ENCODE measurements at regions not wholly inside any gene's neighbourhood (a gene's known extent, or its start where the extent isn't known, plus 50 kb on each side); places are given as distances from the start of the nearest gene placed in this dataset.
A peak's percentile ranks its signal among the peaks of the same experiment; 100 is the strongest.
"Not testable (repeated sequence)": the region's sequence is repeated elsewhere in the genome, so short reads cannot be mapped to it uniquely, and the experiment has no call there.

- H3K4me3 Mint-ChIP-seq, ATAC-seq: not testable (repeated sequence)
These were observed 147.1 kb upstream of the MAMLD1 start for GRCh38 chrX:150216000-150216399.

GRCh38 chrX:150216716-150217115 is 146.4 kb upstream of the MAMLD1 start:
- H3K27me3 Mint-ChIP-seq, result no peaks in the 10 kb centered on the region
- H3K9me3 Mint-ChIP-seq, result no peaks in the 10 kb centered on the region
- no peaks in the 10 kb centered on the region for H3K4me1 Mint-ChIP-seq
- ATAC-seq (no peak), DNase-seq (no peak)
- no peak overlapping the region for H3K4me3 Mint-ChIP-seq
- H3K36me3 Mint-ChIP-seq (ENCODE audit: low read depth), result no peaks in the 10 kb centered on the region
- H3K27ac Mint-ChIP-seq, result no peak overlapping the region

More at GRCh38 chrX:150216000-150216399, 147.1 kb upstream of the MAMLD1 start:
- not testable (repeated sequence) for H3K36me3 Mint-ChIP-seq (ENCODE audit: low read depth); H3K4me1 Mint-ChIP-seq; H3K27ac Mint-ChIP-seq; DNase-seq; H3K9me3 Mint-ChIP-seq; H3K27me3 Mint-ChIP-seq

GRCh38 chrX:150217609-150218008 is 145.5 kb upstream of the MAMLD1 start:
- no peak overlapping the region for H3K4me3 Mint-ChIP-seq
- DNase-seq (no peak), ATAC-seq (no peak)

GRCh38 chrX:150219374-150220185 is 143.5 kb upstream of the MAMLD1 start:
- ATAC-seq, result peak; percentile 83
- Mint-ChIP-seq H3K27me3 (no peaks in the 10 kb centered on the region), H3K9me3 (no peaks in the 10 kb centered on the region), H3K4me3 (no peak overlapping the region), H3K4me1 (no peaks in the 10 kb centered on the region), H3K27ac (no peak overlapping the region), H3K36me3 (ENCODE audit: low read depth) (no peaks in the 10 kb centered on the region)
- DNase-seq, result peak; percentile 5

More at GRCh38 chrX:150217609-150218008, 145.5 kb upstream of the MAMLD1 start:
- Mint-ChIP-seq H3K27ac (no peak overlapping the region), H3K9me3 (no peaks in the 10 kb centered on the region), H3K27me3 (no peaks in the 10 kb centered on the region), H3K4me1 (no peaks in the 10 kb centered on the region), H3K36me3 (ENCODE audit: low read depth) (no peaks in the 10 kb centered on the region)

- Mint-ChIP-seq H3K4me3 (no peak overlapping the region), H3K36me3 (ENCODE audit: low read depth) (no peaks in the 10 kb centered on the region), H3K27ac (no peak overlapping the region), H3K9me3 (no peaks in the 10 kb centered on the region), H3K27me3 (no peaks in the 10 kb centered on the region), H3K4me1 (no peaks in the 10 kb centered on the region)
- no peak for DNase-seq
- ATAC-seq, result no peak
These were observed 139.7 kb upstream of the MAMLD1 start for GRCh38 chrX:150223176-150224015.

- Mint-ChIP-seq H3K36me3 (ENCODE audit: low read depth) (no peaks in the 10 kb centered on the region), H3K4me1 (no peaks in the 10 kb centered on the region), H3K9me3 (no peaks in the 10 kb centered on the region)
These were observed 138.4 kb upstream of the MAMLD1 start for GRCh38 chrX:150224676-150225075.

GRCh38 chrX:150225266-150225665 is 137.9 kb upstream of the MAMLD1 start:
- peaks cover 2% of the 10 kb centered on the region for H3K27me3 Mint-ChIP-seq
- H3K4me3 Mint-ChIP-seq, result no peak overlapping the region
- H3K36me3 Mint-ChIP-seq (ENCODE audit: low read depth), result no peaks in the 10 kb centered on the region
- ATAC-seq, result no peak
- no peaks in the 10 kb centered on the region for H3K4me1 Mint-ChIP-seq
- no peak overlapping the region for H3K27ac Mint-ChIP-seq
- no peak for DNase-seq
- no peaks in the 10 kb centered on the region for H3K9me3 Mint-ChIP-seq

More at GRCh38 chrX:150224676-150225075, 138.4 kb upstream of the MAMLD1 start:
- Mint-ChIP-seq H3K27ac (no peak overlapping the region), H3K4me3 (no peak overlapping the region), H3K27me3 (peaks cover 2% of the 10 kb centered on the region)
- ATAC-seq, result no peak
- no peak for DNase-seq

GRCh38 chrX:150225756-150226155 is 137.4 kb upstream of the MAMLD1 start:
- Mint-ChIP-seq H3K4me1 (no peaks in the 10 kb centered on the region), H3K9me3 (no peaks in the 10 kb centered on the region), H3K36me3 (ENCODE audit: low read depth) (no peaks in the 10 kb centered on the region), H3K27ac (no peak overlapping the region), H3K27me3 (peaks cover 2% of the 10 kb centered on the region), H3K4me3 (no peak overlapping the region)
- no peak for DNase-seq
- no peak for ATAC-seq

- peaks cover 2% of the 10 kb centered on the region for H3K27me3 Mint-ChIP-seq
- H3K9me3 Mint-ChIP-seq, result no peaks in the 10 kb centered on the region
- ATAC-seq, result no peak
- H3K27ac Mint-ChIP-seq, result no peak overlapping the region
- H3K36me3 Mint-ChIP-seq (ENCODE audit: low read depth), result no peaks in the 10 kb centered on the region
- H3K4me3 Mint-ChIP-seq, result no peak overlapping the region
- no peaks in the 10 kb centered on the region for H3K4me1 Mint-ChIP-seq
- DNase-seq, result no peak
These were observed 136.7 kb upstream of the MAMLD1 start for GRCh38 chrX:150226223-150226965.

- Mint-ChIP-seq H3K36me3 (ENCODE audit: low read depth) (no peaks in the 10 kb centered on the region), H3K27me3 (peaks cover 2% of the 10 kb centered on the region), H3K27ac (no peak overlapping the region), H3K4me3 (no peak overlapping the region), H3K4me1 (no peaks in the 10 kb centered on the region), H3K9me3 (no peaks in the 10 kb centered on the region)
- DNase-seq, result no peak
- no peak for ATAC-seq
These were observed 135.7 kb upstream of the MAMLD1 start for GRCh38 chrX:150227321-150227860.

GRCh38 chrX:150227873-150228410 is 135.2 kb upstream of the MAMLD1 start:
- H3K4me1 Mint-ChIP-seq, result no peaks in the 10 kb centered on the region
- no peaks in the 10 kb centered on the region for H3K36me3 Mint-ChIP-seq (ENCODE audit: low read depth)
- DNase-seq (no peak), ATAC-seq (no peak)
- peaks cover 2% of the 10 kb centered on the region for H3K27me3 Mint-ChIP-seq
- no peak overlapping the region for H3K27ac Mint-ChIP-seq
- H3K9me3 Mint-ChIP-seq, result no peaks in the 10 kb centered on the region
- H3K4me3 Mint-ChIP-seq, result no peak overlapping the region

- Mint-ChIP-seq H3K36me3 (ENCODE audit: low read depth) (no peaks in the 10 kb centered on the region), H3K9me3 (no peaks in the 10 kb centered on the region), H3K4me1 (no peaks in the 10 kb centered on the region), H3K4me3 (no peak overlapping the region), H3K27ac (no peak overlapping the region), H3K27me3 (peaks cover 2% of the 10 kb centered on the region)
- ATAC-seq (no peak), DNase-seq (no peak)
These were observed 134.7 kb upstream of the MAMLD1 start for GRCh38 chrX:150228431-150228830.

GRCh38 chrX:150229030-150229429 is 134.1 kb upstream of the MAMLD1 start:
- Mint-ChIP-seq H3K27ac (no peak overlapping the region), H3K9me3 (no peaks in the 10 kb centered on the region), H3K4me3 (no peak overlapping the region), H3K4me1 (no peaks in the 10 kb centered on the region), H3K36me3 (ENCODE audit: low read depth) (no peaks in the 10 kb centered on the region), H3K27me3 (peaks cover 2% of the 10 kb centered on the region)
- ATAC-seq, result no peak
- no peak for DNase-seq

- Mint-ChIP-seq H3K9me3 (no peaks in the 10 kb centered on the region), H3K4me3 (no peak overlapping the region), H3K4me1 (no peaks in the 10 kb centered on the region), H3K27me3 (peaks cover 2% of the 10 kb centered on the region), H3K36me3 (ENCODE audit: low read depth) (no peaks in the 10 kb centered on the region), H3K27ac (no peak overlapping the region)
- no peak for ATAC-seq
- DNase-seq, result no peak
These were observed 133.6 kb upstream of the MAMLD1 start for GRCh38 chrX:150229481-150229880.
